HCT116 (cell line): ENCODE measurements at regions not wholly inside any gene's neighbourhood (a gene's known extent, or its start where the extent isn't known, plus 50 kb on each side); places are given as distances from the start of the nearest gene placed in this dataset.

Experiments used
- ATAC-seq: fragments of 200-7000 bp; cut with Tn5 transposase; 2 replicates; pipeline ENCODE4 v1.9.1; 2020; ENCODE audit warnings: mild to moderate bottlenecking, moderate library complexity
- BruUV-seq: library from RNA; stranded (reverse); fragments of 400-500 nt; replicated peaks from 2 replicates; lab custom pipeline; 2021; lab: Mats Ljungman, UMichigan
- CTCF ChIA-PET: fragments of 300-600 bp; sonication (Branson Sonifier 250); formaldehyde crosslinking; loops from one replicate; lab custom pipeline; 2021; ENCODE audit warnings: antibody characterized with exemption; lab: Charles Lee
- POLR2A ChIA-PET: fragments of 300-600, 350-600 bp; sonication (Branson Sonifier 250); formaldehyde crosslinking; loops from one replicate; lab custom pipeline; 2021; ENCODE audit warnings: antibody characterized with exemption; lab: Charles Lee
- RAD21 ChIA-PET, 2 experiments: fragments of 300-600 bp; sonication (Branson Sonifier 250); formaldehyde crosslinking; loops; one replicate each; lab custom pipeline; 2023; ENCODE audit warnings: low total read pairs in 2 of 2; ENCODE audit not compliant: uncharacterized antibody in 2 of 2, unreplicated experiment in 2 of 2, low non-redundant PET in 1 of 2; lab: Charles Lee
- DNase-seq: peaks from one replicate; pipeline ENCODE4 v3.0.0-alpha.2; 2010; ENCODE audit warnings: low read depth, low spot score
- H2AFZ ChIP-seq: fragments of 200-600 bp; shearing (Covaris generic), sonication (generic); 2 replicates; pipeline ENCODE4 v1.6.1; 2017; ENCODE audit warnings: low read depth, mixed run types, mixed read lengths, antibody characterized with exemption, low read length; ENCODE audit not compliant: poor library complexity, severe bottlenecking
- H3K27ac ChIP-seq: 2 replicates; pipeline ENCODE4 v1.5.1; 2012; ENCODE audit warnings: low read depth, low read length
- H3K27me3 ChIP-seq: fragments of 200-600 bp; sonication (generic); 2 replicates; pipeline ENCODE4 v1.6.1; 2016; ENCODE audit warnings: mixed run types, low read length, mixed read lengths; ENCODE audit not compliant: insufficient read depth
- H3K36me3 ChIP-seq, 2 experiments: fragments of 200-500 bp in 1 of 2; fragments of 200-600 bp in 1 of 2; sonication (Bioruptor generic) in 1 of 2; sonication (generic) in 1 of 2; 2 replicates each; pipeline versions ENCODE4 v1.5.1 to v1.6.1; 2014 to 2016; ENCODE audit warnings: low read length in 2 of 2, inconsistent platforms in 1 of 2, mixed read lengths in 1 of 2, mixed run types in 1 of 2; ENCODE audit not compliant: insufficient read depth in 2 of 2, control insufficient read depth in 1 of 2
- H3K4me1 ChIP-seq, 2 experiments: fragments of 200-600 bp in 1 of 2; sonication (generic) in 1 of 2; 2 replicates each; pipeline versions ENCODE4 v1.5.1 to v1.6.1; 2012 to 2017; ENCODE audit warnings: low read length in 2 of 2, inconsistent platforms in 1 of 2, mild to moderate bottlenecking in 1 of 2, mixed read lengths in 1 of 2, mixed run types in 1 of 2, moderate library complexity in 1 of 2; ENCODE audit not compliant: insufficient read depth in 2 of 2, control insufficient read depth in 1 of 2
- H3K4me2 ChIP-seq: fragments of 200-600 bp; sonication (generic); 2 replicates; pipeline ENCODE4 v1.6.1; 2017; ENCODE audit warnings: mixed run types, low read length, mixed read lengths
- H3K4me3 ChIP-seq, 2 experiments: fragments of 200-600 bp in 1 of 2; sonication (generic) in 1 of 2; replicated peaks in 1 of 2; 2 replicates each; pipeline ENCODE4 v1.5.1; 2011 to 2016; ENCODE audit warnings: low read length in 2 of 2, control low read depth in 1 of 2, low read depth in 1 of 2, mild to moderate bottlenecking in 1 of 2, mixed read lengths in 1 of 2, mixed run types in 1 of 2
- H3K79me2 ChIP-seq: fragments of 200-600 bp; sonication (generic); 2 replicates; pipeline ENCODE4 v1.6.1; 2017; ENCODE audit warnings: mild to moderate bottlenecking, mixed run types, low read length, moderate library complexity, mixed read lengths; ENCODE audit not compliant: insufficient read depth
- H3K9ac ChIP-seq: fragments of 200-600 bp; sonication (generic); 2 replicates; pipeline ENCODE4 v1.6.1; 2016; ENCODE audit warnings: low read length, mixed read lengths
- H3K9me2 ChIP-seq: fragments of 200-600 bp; sonication (generic), shearing (Covaris generic); 2 replicates; pipeline ENCODE4 v1.6.1; 2017; ENCODE audit warnings: mixed run types, mild to moderate bottlenecking, moderate library complexity; ENCODE audit not compliant: insufficient read depth
- H3K9me3 ChIP-seq, 2 experiments: fragments of 200-500 bp in 1 of 2; fragments of 200-600 bp in 1 of 2; sonication (Bioruptor generic) in 1 of 2; sonication (generic) in 1 of 2; 2 replicates each; pipeline ENCODE4 v1.6.1; 2014 to 2017; ENCODE audit warnings: low read length in 2 of 2, mixed read lengths in 2 of 2, inconsistent platforms in 1 of 2, low read depth in 1 of 2, mild to moderate bottlenecking in 1 of 2, mixed run types in 1 of 2, moderate library complexity in 1 of 2; ENCODE audit not compliant: control insufficient read depth in 1 of 2, insufficient read depth in 1 of 2
- H4K20me1 ChIP-seq: fragments of 200-600 bp; sonication (generic), shearing (Covaris generic); 2 replicates; pipeline ENCODE4 v1.6.1; 2017; ENCODE audit warnings: mixed run types, mild to moderate bottlenecking, moderate library complexity; ENCODE audit not compliant: insufficient read depth
- ATF3 ChIP-seq: IDR thresholded peaks from 2 replicates; pipeline ENCODE4 v1.6.1; 2012
- CBX3 ChIP-seq: IDR thresholded peaks from 2 replicates; pipeline ENCODE4 v1.6.1; 2012; ENCODE audit warnings: low read depth
- CTCF ChIP-seq, 3 experiments: fragments of 200-600 bp in 1 of 3; sonication (generic) in 1 of 3; IDR thresholded peaks in 2 of 3; conservative IDR thresholded peaks in 1 of 3; 2 replicates each; pipeline ENCODE4 v1.5.1; 2012 to 2017; ENCODE audit warnings: low read depth in 2 of 3, low read length in 2 of 3, antibody characterized with exemption in 1 of 3, borderline replicate concordance in 1 of 3, control low read depth in 1 of 3, mild to moderate bottlenecking in 1 of 3, mixed read lengths in 1 of 3, mixed run types in 1 of 3, moderate library complexity in 1 of 3; ENCODE audit not compliant: insufficient read depth in 1 of 3
- EGR1 ChIP-seq: IDR thresholded peaks from 2 replicates; pipeline ENCODE4 v1.6.1; 2012; ENCODE audit warnings: low read depth
- EZH2phosphoT487 ChIP-seq: fragments of 200-600 bp; IDR thresholded peaks from 2 replicates; pipeline ENCODE4 v1.6.1; 2018; ENCODE audit warnings: antibody characterized with exemption, borderline replicate concordance
- FOSL1 ChIP-seq: IDR thresholded peaks from 2 replicates; pipeline ENCODE4 v1.6.1; 2012; ENCODE audit warnings: low read depth
- POLR2A ChIP-seq: IDR thresholded peaks from 2 replicates; pipeline ENCODE4 v1.7.0; 2011; ENCODE audit warnings: borderline replicate concordance; ENCODE audit not compliant: insufficient read depth, insufficient read length; ENCODE audit errors: extremely low read depth
- SP1 ChIP-seq: IDR thresholded peaks from 2 replicates; pipeline ENCODE4 v1.6.1; 2012; ENCODE audit warnings: low read depth
- YY1 ChIP-seq: IDR thresholded peaks from 2 replicates; pipeline ENCODE4 v1.6.1; 2011; ENCODE audit warnings: low read length, low read depth, moderate library complexity, mild to moderate bottlenecking; ENCODE audit not compliant: insufficient replicate concordance; ENCODE audit errors: extremely low read depth
- ZNF274 ChIP-seq: fragments of 200-500 bp; sonication (Bioruptor generic); IDR thresholded peaks from 2 replicates; pipeline ENCODE4 v1.6.1; 2014; ENCODE audit warnings: mild to moderate bottlenecking, low read depth, low read length, inconsistent platforms
- intact Hi-C: fragments of 100-400 bp; cut with micrococcal nuclease; formaldehyde crosslinking; loops from 2 replicates; pipeline ENCODE4 v1.10.0; 2022
- TF ChIP-seq, protein P1 (sequence below): IDR thresholded peaks from 2 replicates; pipeline ENCODE4 v1.6.1; 2011; ENCODE audit warnings: mild to moderate bottlenecking, low read length, moderate library complexity; ENCODE audit not compliant: insufficient replicate concordance; ENCODE audit errors: extremely low read depth
- TF ChIP-seq, protein P2 (sequence below): IDR thresholded peaks from 2 replicates; pipeline ENCODE4 v1.6.1; 2012; ENCODE audit warnings: low read depth

DNA sequence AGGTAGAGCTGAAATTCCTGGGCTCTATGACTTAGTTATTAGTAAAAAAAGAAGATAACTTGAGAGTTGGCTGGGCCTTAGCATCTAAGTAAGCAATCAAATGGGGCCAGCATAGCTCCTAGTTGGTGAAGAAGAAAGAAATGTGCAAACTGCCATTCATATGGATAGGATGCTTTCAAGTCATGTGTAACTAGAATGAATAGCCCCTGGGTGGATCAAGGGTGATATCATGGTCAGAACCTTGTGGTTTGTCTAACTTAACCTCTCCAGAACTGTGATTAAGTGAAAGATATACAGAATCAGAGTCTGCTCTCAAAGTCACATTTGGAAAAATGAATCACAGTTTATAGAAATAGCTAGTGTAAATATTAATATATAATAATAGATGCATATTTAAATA lies 198.7 kb upstream of the DTNA start (continued):
- TF ChIP-seq, protein P1, sequence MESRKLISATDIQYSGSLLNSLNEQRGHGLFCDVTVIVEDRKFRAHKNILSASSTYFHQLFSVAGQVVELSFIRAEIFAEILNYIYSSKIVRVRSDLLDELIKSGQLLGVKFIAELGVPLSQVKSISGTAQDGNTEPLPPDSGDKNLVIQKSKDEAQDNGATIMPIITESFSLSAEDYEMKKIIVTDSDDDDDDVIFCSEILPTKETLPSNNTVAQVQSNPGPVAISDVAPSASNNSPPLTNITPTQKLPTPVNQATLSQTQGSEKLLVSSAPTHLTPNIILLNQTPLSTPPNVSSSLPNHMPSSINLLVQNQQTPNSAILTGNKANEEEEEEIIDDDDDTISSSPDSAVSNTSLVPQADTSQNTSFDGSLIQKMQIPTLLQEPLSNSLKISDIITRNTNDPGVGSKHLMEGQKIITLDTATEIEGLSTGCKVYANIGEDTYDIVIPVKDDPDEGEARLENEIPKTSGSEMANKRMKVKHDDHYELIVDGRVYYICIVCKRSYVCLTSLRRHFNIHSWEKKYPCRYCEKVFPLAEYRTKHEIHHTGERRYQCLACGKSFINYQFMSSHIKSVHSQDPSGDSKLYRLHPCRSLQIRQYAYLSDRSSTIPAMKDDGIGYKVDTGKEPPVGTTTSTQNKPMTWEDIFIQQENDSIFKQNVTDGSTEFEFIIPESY: no peak
- TF ChIP-seq ATF3 (no peak), EGR1 (no peak), FOSL1 (no peak), CBX3 (no peak)
- TF ChIP-seq, protein P2, sequence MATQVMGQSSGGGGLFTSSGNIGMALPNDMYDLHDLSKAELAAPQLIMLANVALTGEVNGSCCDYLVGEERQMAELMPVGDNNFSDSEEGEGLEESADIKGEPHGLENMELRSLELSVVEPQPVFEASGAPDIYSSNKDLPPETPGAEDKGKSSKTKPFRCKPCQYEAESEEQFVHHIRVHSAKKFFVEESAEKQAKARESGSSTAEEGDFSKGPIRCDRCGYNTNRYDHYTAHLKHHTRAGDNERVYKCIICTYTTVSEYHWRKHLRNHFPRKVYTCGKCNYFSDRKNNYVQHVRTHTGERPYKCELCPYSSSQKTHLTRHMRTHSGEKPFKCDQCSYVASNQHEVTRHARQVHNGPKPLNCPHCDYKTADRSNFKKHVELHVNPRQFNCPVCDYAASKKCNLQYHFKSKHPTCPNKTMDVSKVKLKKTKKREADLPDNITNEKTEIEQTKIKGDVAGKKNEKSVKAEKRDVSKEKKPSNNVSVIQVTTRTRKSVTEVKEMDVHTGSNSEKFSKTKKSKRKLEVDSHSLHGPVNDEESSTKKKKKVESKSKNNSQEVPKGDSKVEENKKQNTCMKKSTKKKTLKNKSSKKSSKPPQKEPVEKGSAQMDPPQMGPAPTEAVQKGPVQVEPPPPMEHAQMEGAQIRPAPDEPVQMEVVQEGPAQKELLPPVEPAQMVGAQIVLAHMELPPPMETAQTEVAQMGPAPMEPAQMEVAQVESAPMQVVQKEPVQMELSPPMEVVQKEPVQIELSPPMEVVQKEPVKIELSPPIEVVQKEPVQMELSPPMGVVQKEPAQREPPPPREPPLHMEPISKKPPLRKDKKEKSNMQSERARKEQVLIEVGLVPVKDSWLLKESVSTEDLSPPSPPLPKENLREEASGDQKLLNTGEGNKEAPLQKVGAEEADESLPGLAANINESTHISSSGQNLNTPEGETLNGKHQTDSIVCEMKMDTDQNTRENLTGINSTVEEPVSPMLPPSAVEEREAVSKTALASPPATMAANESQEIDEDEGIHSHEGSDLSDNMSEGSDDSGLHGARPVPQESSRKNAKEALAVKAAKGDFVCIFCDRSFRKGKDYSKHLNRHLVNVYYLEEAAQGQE: no peak
- TF ChIP-seq, all 23 proteins: peak for 0

- Histone ChIP-seq H3K4me2 (no peak overlapping the region), H3K4me1 (no peaks in the 10 kb centered on the region), H3K27me3 (no peaks in the 10 kb centered on the region), H3K9me2 (no peaks in the 10 kb centered on the region), H3K9ac (no peak overlapping the region), H4K20me1 (no peaks in the 10 kb centered on the region), H3K27ac (no peak overlapping the region), H3K9me3 (no peaks in the 10 kb centered on the region), H3K4me3 (no peak overlapping the region), H3K36me3 (no peaks in the 10 kb centered on the region), H3K79me2 (no peaks in the 10 kb centered on the region), H2AFZ (no peak overlapping the region)
- DNase-seq (no peak), ATAC-seq (no peak)
- ChIA-PET RAD21 (no interaction called here), POLR2A (no interaction called here), CTCF (no interaction called here)
- intact Hi-C loops: no loop called here
- no peak for TF ChIP-seq FOSL1
- no peak for TF ChIP-seq EZH2phosphoT487
- TF ChIP-seq ZNF274: no peak
- TF ChIP-seq SP1: no peak
- no peak for TF ChIP-seq POLR2A
- TF ChIP-seq YY1: no peak
- no peak for TF ChIP-seq CTCF (IDR thresholded peaks at IDR 0.05 in 2 of 3, conservative IDR thresholded peaks at IDR 0.05 in 1 of 3; ENCODE audit: borderline replicate concordance in 1 of 3, insufficient read depth in 1 of 3, low read depth in 2 of 3, low read length in 2 of 3)
- TF ChIP-seq, protein P2: no peak
- no TSS peak for BruUV-seq
These were observed 198.2 kb upstream of the DTNA start for GRCh38 chr18:34511879-34512278.
